ENCODE measurements at regions not wholly inside any gene's neighbourhood (a gene's known extent, or its start where the extent isn't known, plus 50 kb on each side); places are given as distances from the start of the nearest gene placed in this dataset.

DNA sequence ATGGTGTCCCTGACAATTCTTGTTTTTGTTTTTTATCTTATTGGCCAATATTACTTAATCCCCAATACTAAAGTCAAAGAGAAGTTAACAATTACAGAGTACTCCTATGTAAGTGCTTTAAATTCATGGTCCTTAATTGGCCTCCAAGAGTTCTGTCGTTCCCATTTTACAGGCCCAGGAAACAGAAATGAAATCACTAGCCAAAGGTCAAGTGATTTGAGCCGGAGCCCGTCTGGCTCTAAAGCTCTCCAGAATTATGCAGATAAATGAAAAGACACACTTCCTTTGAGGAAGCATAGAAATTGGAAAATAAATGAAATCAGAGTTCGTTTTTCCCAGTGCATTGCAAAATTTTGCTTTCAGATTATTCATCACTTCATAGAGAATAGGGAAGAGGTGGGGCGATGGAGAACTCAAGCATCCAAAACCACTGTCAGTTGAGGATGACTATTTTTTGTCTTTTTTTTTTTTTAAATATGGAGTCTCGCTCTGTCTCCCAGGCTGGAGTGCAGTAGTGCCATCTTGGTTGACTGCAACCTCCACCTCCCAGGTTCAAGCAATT lies 78.5 kb downstream of the MAP1LC3B2 start:
- TF ChIP-seq CTCF (IDR thresholded peaks at IDR 0.05; ENCODE audit: low read length) (no peak), EZH2 (IDR thresholded peaks at IDR 0.05; ENCODE audit: borderline replicate concordance, low read length) (no peak)
